NB4 (cell line): ENCODE measurements at regions not wholly inside any gene's neighbourhood (a gene's known extent, or its start where the extent isn't known, plus 50 kb on each side); places are given as distances from the start of the nearest gene placed in this dataset.

Experiments
- DNase-seq: peaks from one replicate; pipeline ENCODE4 v3.0.0; 2010; ENCODE audit warnings: low read depth
- H3K4me3 ChIP-seq: one replicate; pipeline ENCODE4 v1.5.1; 2011; ENCODE audit warnings: mild to moderate bottlenecking, low read depth, low read length, moderate library complexity
- MAX ChIP-seq: IDR thresholded peaks from 2 replicates; pipeline ENCODE4 v1.6.1; 2011; ENCODE audit warnings: low read depth, low read length
- MYC ChIP-seq: IDR thresholded peaks from 2 replicates; pipeline ENCODE4 v1.6.1; 2011; ENCODE audit warnings: low read depth, low read length
- POLR2A ChIP-seq: IDR thresholded peaks from 2 replicates; pipeline ENCODE4 v1.6.1; 2011; ENCODE audit warnings: mild to moderate bottlenecking; ENCODE audit not compliant: insufficient read length; ENCODE audit errors: extremely low read depth
- TF ChIP-seq, protein P1 (sequence below): IDR thresholded peaks from one replicate; pipeline ENCODE4 v1.5.1; 2012; ENCODE audit warnings: low read depth, low read length

GRCh38 chr17:77493901-77494663 lies 353.3 kb downstream of the SEC14L1 start:
- H3K4me3 ChIP-seq = no peak overlapping the region
- DNase-seq = no peak
- no peak for TF ChIP-seq MAX
- no peak for TF ChIP-seq POLR2A
- no peak for TF ChIP-seq MYC
- TF ChIP-seq, protein P1, sequence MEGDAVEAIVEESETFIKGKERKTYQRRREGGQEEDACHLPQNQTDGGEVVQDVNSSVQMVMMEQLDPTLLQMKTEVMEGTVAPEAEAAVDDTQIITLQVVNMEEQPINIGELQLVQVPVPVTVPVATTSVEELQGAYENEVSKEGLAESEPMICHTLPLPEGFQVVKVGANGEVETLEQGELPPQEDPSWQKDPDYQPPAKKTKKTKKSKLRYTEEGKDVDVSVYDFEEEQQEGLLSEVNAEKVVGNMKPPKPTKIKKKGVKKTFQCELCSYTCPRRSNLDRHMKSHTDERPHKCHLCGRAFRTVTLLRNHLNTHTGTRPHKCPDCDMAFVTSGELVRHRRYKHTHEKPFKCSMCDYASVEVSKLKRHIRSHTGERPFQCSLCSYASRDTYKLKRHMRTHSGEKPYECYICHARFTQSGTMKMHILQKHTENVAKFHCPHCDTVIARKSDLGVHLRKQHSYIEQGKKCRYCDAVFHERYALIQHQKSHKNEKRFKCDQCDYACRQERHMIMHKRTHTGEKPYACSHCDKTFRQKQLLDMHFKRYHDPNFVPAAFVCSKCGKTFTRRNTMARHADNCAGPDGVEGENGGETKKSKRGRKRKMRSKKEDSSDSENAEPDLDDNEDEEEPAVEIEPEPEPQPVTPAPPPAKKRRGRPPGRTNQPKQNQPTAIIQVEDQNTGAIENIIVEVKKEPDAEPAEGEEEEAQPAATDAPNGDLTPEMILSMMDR = no peak

- peak; percentile 81 for DNase-seq
- TF ChIP-seq, protein P1 = peak; percentile 69
- TF ChIP-seq MAX = peak; percentile 44; the same call in 1 of the 2 replicates
- no peak for TF ChIP-seq MYC
- TF ChIP-seq POLR2A = no peak
Measured at GRCh38 chr17:77494664-77495435, 354.1 kb downstream of the SEC14L1 start.

DNA sequence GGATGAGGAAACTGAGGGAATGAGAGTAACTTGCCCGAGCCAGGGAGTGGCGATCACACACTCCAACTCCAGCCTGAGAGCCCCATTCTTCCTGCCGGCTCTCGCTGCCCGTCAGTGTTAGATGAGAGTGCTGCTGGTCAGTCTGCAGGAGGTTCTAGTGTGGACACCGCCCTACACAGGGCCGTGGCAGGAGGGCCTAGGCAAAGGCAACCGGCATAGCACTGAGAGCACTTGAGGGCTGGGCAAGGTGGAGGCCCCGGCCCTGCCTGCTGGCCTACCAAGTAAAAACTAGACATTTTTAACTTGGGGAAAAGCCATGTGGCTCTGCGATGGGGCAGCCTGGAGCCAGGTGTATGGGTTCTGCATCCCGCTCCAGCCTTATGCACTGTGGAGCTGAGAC lies 354.8 kb downstream of the SEC14L1 start:
- no peak overlapping the region for H3K4me3 ChIP-seq
- TF ChIP-seq MYC (no peak), MAX (no peak), POLR2A (no peak)
- TF ChIP-seq, protein P1 = no peak
- no peak for DNase-seq

More at GRCh38 chr17:77494664-77495435, 354.1 kb downstream of the SEC14L1 start:
- H3K4me3 ChIP-seq = no peak overlapping the region

DNA sequence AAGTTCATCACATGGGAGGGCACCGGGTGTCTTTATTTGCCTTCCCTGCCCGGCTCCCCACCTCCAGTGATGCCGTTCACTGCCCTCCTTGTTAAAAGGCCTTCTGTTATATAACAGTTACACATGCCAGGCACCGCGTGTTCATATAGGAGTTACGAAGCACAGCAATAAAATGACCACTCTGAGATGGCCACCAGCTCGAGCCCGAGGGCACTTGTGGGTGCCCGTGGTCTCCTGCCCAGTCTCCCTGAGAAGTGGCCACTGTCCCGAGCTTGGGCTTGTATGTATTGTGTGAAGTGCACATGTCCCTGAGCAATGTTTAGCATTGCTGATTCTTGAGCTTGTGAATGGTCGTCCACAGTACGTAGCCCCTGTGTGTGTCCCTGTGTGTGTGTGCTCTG lies 355.6 kb downstream of the SEC14L1 start:
- no peak overlapping the region for H3K4me3 ChIP-seq
- TF ChIP-seq, protein P1 = no peak
- no peak for TF ChIP-seq MYC
- TF ChIP-seq POLR2A = no peak
- TF ChIP-seq MAX = no peak
- no peak for DNase-seq

- TF ChIP-seq MYC (no peak), MAX (no peak)
- TF ChIP-seq, protein P1 = no peak
- DNase-seq = no peak
- no peak overlapping the region for H3K4me3 ChIP-seq
Measured at GRCh38 chr17:77496831-77497577, 356.2 kb downstream of the SEC14L1 start.
